GM18511 (cell line): ENCODE measurements at regions not wholly inside any gene's neighbourhood (a gene's known extent, or its start where the extent isn't known, plus 50 kb on each side); places are given as distances from the start of the nearest gene placed in this dataset.
"Not testable (repeated sequence)": the region's sequence is repeated elsewhere in the genome, so short reads cannot be mapped to it uniquely, and the experiment has no call there.

Experiments used
- ATAC-seq: cut with Tn5 transposase; IDR thresholded peaks from one replicate; pipeline ENCODE4 v1.9.1; 2021; ENCODE audit warnings: mild to moderate bottlenecking, moderate library complexity; ENCODE audit not compliant: unreplicated experiment

DNA sequence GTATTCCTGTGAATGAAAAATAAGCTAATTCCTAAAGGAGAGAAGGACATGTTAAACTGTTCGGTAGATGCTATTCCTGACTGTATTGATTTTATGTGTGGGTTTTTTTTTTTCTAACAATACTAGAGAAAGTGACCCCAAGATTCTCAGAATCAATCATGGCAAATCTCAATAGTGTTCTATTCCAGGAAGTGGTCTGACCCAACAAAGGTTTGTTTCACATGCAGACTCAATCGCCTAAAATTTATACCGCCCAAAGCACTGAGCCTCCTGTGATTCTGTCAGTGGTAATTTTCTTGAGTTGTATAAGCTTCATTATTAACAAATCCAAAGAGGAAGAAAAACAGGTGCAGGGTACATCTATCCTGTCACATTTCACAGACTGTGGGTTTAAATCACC lies 293.7 kb downstream of the SUCLA2 start:
- no peak for ATAC-seq

DNA sequence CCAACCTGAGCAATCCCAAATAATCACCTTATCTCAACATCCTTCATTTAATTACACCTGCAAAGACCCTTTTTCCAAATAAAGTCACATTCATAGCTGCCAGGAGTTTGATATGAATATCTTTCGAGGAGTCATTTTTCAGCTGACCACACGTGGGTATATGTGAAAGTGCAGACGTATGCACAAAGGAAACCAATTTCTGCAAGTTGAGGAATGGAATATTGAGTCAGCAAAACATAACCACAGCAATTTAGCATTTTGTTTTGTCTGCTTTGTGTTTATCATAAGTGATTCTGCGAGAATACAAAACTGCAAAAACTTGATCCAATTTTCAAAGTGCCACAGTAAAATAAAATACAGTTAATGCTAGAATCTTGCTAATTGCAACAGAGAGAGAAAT lies 295.9 kb downstream of the SUCLA2 start:
- ATAC-seq, result no peak

GRCh38 chr13:47696674-47697073 lies 304.4 kb downstream of the SUCLA2 start:
- ATAC-seq, result no peak

- no peak for ATAC-seq
Measured at GRCh38 chr13:47687577-47687976, 313.5 kb downstream of the SUCLA2 start.

DNA sequence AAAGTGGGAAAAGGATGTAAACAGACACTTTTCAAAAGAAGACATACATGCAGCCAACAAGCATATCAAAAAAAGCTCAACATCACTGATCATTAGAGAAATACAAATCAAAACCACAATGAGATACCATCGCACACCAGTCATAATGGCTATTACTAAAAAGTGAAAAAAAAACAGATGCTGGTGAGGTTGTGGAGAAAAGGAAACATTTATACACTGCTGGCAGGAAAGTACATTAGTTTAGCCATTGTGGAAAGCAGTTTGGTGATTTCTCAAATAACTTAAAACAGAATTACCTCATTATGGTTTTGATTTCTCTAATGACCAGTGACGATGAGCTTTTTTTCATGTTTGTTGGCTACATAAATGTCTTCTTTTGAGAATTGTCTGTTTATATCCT lies 315.9 kb downstream of the SUCLA2 start:
- ATAC-seq, result not testable (repeated sequence)

- ATAC-seq, result no peak
Measured at GRCh38 chr13:47680748-47681147, 320.3 kb downstream of the SUCLA2 start.

GRCh38 chr13:47679401-47679800 lies 321.7 kb downstream of the SUCLA2 start:
- ATAC-seq, result no peak

DNA sequence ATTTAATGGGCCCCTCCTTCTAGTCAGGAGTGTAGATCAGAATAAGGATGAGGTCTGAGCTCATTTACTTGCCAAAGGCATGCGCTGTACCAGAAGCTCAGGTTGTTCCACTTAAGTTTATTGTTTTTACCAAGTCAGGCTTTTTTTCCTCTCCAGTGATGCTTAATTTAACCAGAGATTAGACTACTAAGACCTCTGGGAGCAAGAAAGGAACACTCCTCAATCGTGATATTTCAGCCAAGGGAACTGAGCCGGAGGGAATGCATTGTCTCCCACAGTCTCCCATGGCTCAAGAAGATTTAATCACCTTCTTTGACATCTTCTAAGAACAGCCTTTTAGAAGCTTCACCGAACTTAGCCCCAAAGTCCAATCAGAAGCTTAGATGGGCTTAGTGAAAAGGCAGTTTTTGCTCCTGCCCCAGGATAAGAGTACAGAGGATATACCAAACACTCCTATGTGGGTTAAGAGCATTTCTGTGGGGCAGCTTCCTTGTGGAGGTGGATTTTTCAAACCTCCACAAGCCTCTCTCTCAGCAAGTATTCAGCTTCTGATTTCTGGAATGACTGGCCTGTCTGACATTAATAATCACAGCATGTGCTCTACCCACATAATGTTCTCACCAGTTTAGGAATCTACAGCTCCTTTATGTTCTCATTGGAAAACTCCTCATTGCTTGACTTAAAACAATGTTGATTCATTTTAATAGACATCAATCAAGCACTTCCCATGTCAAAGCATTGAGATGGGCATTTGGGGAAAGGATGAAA lies 322.7 kb downstream of the SUCLA2 start:
- ATAC-seq, result no peak

DNA sequence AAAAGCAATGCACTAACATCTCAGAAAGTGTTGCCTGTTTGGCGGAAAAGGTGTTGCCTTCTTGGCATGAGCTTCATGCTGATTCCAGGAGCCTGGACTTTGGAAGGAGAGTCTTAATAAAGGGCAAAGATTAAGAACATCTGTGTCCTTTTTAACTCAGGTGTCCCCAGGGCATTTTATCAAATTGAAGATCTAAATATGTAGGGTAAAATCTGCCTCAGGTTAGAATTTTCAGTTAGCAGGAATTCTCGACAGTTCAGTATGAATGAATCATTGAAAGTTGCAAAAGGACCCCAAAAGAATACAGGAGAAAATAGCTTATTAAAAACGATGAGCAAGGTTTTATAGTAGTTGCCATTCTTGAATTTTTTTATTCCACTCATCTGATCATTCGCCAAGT lies 325.2 kb downstream of the SUCLA2 start:
- ATAC-seq, result no peak

GRCh38 chr13:47673009-47673850 lies 327.8 kb downstream of the SUCLA2 start:
- ATAC-seq, result no peak

DNA sequence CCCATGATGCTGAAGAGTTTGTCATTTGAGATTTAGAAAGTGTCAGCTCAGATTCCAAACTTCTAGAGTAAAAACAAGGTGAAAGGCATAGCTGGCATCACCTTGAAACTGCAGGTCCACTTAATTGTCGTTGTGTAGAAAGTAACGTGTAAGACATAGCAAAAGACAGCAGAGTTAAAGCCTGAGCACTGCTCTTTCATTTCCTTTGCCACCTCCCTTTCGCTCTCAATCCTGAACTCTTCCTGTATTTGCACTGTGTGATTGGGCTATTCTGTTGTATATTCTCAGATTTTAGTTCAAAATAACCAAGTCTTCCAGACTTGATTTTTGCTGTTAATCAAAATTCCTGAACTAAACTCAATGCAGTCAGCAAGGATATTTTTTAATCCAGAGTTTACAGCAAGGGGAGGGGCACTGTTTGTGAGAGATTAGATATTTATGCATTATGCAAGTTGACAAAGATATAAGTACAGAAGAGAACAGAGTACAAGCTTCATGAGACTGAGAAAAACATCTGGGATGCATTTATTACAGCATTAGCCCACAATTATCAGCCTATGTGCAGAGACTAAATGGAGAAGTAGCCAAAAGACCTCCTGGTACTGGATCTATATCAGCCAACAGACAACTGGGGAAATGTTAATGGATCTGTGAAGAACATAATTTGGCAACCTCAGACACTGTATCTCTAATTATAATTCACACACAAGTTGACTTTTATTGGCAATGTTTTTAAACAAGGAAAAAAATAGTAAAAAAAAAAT lies 328.6 kb downstream of the SUCLA2 start:
- no peak for ATAC-seq

DNA sequence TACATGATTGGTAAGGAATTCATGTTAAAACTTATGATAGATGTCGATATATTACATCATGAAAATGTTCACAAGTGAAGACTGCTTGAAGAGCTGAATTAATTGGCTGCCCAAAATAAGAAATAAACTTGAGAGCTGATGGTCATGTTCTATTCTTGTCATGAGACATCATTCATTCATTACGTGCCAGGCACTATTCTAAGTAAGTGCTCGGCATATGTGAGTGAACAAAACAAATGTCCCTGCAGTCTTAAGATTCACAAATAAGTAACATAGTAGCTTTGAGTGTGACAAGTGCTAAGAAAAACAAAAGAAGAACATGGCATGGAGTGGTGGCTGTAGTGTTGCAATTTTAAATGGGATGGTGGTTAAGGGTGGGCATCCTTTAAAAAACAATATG lies 329.3 kb downstream of the SUCLA2 start:
- no peak for ATAC-seq

- ATAC-seq, result no peak
Measured at GRCh38 chr13:47665043-47665442, 336.0 kb downstream of the SUCLA2 start.

DNA sequence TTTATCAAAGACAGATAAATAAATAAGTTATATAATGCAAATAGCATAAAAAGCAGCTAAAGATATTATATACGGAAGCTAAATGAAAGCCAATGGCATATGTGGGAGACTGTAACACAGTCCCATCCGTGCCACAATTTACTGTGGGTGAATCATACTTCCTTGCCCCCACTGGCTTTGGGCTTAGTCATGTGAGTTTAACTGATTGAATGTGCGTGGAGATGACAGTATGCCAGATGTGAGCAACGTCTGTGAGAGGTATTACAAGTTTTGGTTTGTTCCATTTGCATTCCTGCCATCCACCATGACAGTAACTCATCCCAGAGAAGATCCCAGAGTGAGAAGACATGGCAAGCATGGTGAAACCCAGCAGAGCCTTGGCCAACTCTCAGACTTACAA lies 340.0 kb downstream of the SUCLA2 start:
- ATAC-seq, result no peak

- no peak for ATAC-seq
Measured at GRCh38 chr13:47656651-47657050, 344.4 kb downstream of the SUCLA2 start.

DNA sequence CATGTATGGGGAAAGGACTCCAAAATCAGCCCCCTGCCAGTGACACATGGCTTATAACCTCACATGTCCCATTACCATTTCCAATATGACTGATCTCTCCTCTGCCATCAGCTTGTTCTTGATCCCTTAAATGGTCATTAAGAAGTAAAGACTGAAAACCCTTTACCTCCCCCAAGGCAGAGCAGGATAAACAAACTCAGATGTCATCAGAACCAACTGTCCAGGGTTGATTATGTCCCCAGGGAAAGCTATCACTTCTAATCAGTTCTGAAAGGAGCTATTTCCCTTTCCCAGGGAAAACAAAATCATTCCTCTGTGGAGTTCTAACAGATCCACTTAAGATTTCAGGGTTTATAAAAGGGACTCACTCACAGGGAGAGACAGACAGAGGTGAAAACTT lies 350.9 kb downstream of the SUCLA2 start:
- ATAC-seq, result no peak

- no peak for ATAC-seq
Measured at GRCh38 chr13:47647001-47647400, 354.1 kb downstream of the SUCLA2 start.

DNA sequence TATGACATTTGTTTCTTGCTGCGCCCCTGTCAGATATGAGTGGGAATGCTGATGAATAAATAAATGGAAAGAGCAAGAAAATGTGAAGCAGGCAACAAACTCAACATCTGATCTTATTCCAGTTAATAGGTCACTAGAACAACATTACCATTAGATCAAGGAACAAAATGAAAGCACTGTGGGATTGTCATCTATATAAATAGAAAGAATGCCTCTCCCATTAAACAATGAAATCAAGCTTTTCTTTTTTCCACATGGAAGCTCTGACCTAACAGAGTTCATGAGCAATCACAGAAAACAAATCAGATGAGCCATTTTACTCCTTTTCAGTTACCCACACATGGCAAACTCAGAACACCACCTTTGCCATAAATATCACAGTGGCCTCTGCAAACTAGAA lies 354.8 kb downstream of the SUCLA2 start:
- ATAC-seq, result no peak

DNA sequence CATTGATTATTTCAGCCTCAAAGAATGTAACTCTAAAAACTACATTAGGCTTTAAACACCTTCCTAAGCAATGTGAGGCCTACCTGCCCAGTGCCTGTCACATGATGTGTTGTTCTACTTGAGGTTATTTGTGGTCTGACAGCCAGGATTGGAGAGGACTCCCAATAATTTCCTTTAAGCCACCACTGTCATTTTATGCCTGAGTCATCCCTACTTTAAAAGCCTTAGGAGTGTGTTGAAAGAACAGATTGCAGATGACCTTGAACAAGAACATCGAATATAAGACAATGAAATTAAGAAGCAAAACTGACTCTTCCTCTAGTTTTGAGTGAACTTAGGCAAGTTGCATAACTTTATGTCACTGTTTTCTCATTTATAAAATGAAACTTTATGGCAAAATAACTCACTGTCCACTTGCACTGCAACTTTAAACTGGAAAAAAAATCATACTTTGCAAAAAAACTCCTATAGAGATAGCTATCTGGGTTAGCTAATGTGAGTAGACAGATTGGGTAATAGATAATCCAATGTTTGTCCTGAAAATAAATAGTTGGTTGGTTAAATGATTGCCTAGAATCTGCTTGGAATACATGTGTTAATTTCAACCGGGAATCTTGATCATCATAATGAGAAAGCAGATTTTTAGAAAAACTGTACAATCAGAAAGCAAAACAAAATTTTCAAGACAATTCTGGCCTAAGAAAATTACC lies 361.2 kb downstream of the SUCLA2 start:
- ATAC-seq, result no peak

GRCh38 chr13:47638627-47639026 lies 362.4 kb downstream of the SUCLA2 start:
- no peak for ATAC-seq

GRCh38 chr13:47632311-47632710 lies 368.8 kb downstream of the SUCLA2 start:
- ATAC-seq, result no peak
